ENCODE measurements at regions not wholly inside any gene's neighbourhood (a gene's known extent, or its start where the extent isn't known, plus 50 kb on each side); places are given as distances from the start of the nearest gene placed in this dataset.

- TF ChIP-seq CTCF (IDR thresholded peaks at IDR 0.05 in 8 of 11, conservative IDR thresholded peaks at IDR 0.05 in 3 of 11), result no peak
- no peak for TF ChIP-seq POLR2AphosphoS5 (IDR thresholded peaks at IDR 0.05)
- TF ChIP-seq POLR2A (IDR thresholded peaks at IDR 0.05), result no peak
Observed at GRCh38 chr4:19879330-19879729, 372.4 kb upstream of the SLIT2 start.
